ENCODE measurements at regions not wholly inside any gene's neighbourhood (a gene's known extent, or its start where the extent isn't known, plus 50 kb on each side); places are given as distances from the start of the nearest gene placed in this dataset.

GRCh38 chr15:66982250-66982649 lies 83.2 kb upstream of the SMAD3 start:
- no peak for TF ChIP-seq CTCF (IDR thresholded peaks at IDR 0.05; ENCODE audit: borderline replicate concordance, insufficient read depth, low read depth, low read length)
- no peak overlapping the region for H3K4me3 ChIP-seq (ENCODE audit: low read depth, low read length)

- no peak for TF ChIP-seq CTCF (IDR thresholded peaks at IDR 0.05; ENCODE audit: borderline replicate concordance, insufficient read depth, low read depth, low read length)
- H3K4me3 ChIP-seq (ENCODE audit: low read depth, low read length): no peak overlapping the region
Measured at GRCh38 chr15:66982816-66983215, 82.6 kb upstream of the SMAD3 start.

- TF ChIP-seq CTCF (IDR thresholded peaks at IDR 0.05; ENCODE audit: borderline replicate concordance, insufficient read depth, low read depth, low read length): no peak
- H3K4me3 ChIP-seq (ENCODE audit: low read depth, low read length): no peak overlapping the region
Measured at GRCh38 chr15:66985653-66986052, 79.7 kb upstream of the SMAD3 start.

GRCh38 chr15:66986951-66987350 lies 78.5 kb upstream of the SMAD3 start:
- H3K4me3 ChIP-seq (ENCODE audit: low read depth, low read length): no peak overlapping the region
- no peak for TF ChIP-seq CTCF (IDR thresholded peaks at IDR 0.05; ENCODE audit: borderline replicate concordance, insufficient read depth, low read depth, low read length)

GRCh38 chr15:66993090-66993489 lies 72.3 kb upstream of the SMAD3 start:
- TF ChIP-seq CTCF (IDR thresholded peaks at IDR 0.05; ENCODE audit: borderline replicate concordance, insufficient read depth, low read depth, low read length): no peak
- no peak overlapping the region for H3K4me3 ChIP-seq (ENCODE audit: low read depth, low read length)

- no peak for TF ChIP-seq CTCF (IDR thresholded peaks at IDR 0.05; ENCODE audit: borderline replicate concordance, insufficient read depth, low read depth, low read length)
- H3K4me3 ChIP-seq (ENCODE audit: low read depth, low read length): no peak overlapping the region
Measured at GRCh38 chr15:66993874-66994696, 71.3 kb upstream of the SMAD3 start.

Data from GM12875 (cell line).